NB4 (cell line): ENCODE measurements at regions not wholly inside any gene's neighbourhood (a gene's known extent, or its start where the extent isn't known, plus 50 kb on each side); places are given as distances from the start of the nearest gene placed in this dataset.

ENCODE experiments used
- CTCF ChIP-seq: IDR thresholded peaks from one replicate; pipeline ENCODE4 v1.5.1; 2012; ENCODE audit warnings: low read depth, low read length
- MAX ChIP-seq: IDR thresholded peaks from 2 replicates; pipeline ENCODE4 v1.6.1; 2011; ENCODE audit warnings: low read depth, low read length
- POLR2A ChIP-seq: IDR thresholded peaks from 2 replicates; pipeline ENCODE4 v1.6.1; 2011; ENCODE audit warnings: mild to moderate bottlenecking; ENCODE audit not compliant: insufficient read length; ENCODE audit errors: extremely low read depth

GRCh38 chr10:133021963-133022775 is 65.6 kb upstream of the ADGRA1 start:
- TF ChIP-seq CTCF: no peak
- no peak for TF ChIP-seq POLR2A
- no peak for TF ChIP-seq MAX
